AG09309 (cell line): ENCODE measurements at regions not wholly inside any gene's neighbourhood (a gene's known extent, or its start where the extent isn't known, plus 50 kb on each side); places are given as distances from the start of the nearest gene placed in this dataset.
A peak's percentile ranks its signal among the peaks of the same experiment; 100 is the strongest.

ENCODE experiments used
- DNase-seq: peaks from one replicate; pipeline ENCODE4 v3.0.0-alpha.2; 2010; ENCODE audit warnings: low read depth
- H3K4me3 ChIP-seq: 2 replicates; pipeline ENCODE4 v1.5.1; 2011; ENCODE audit warnings: mild to moderate bottlenecking, low read depth, low read length, moderate library complexity; ENCODE audit not compliant: control insufficient read depth
- CTCF ChIP-seq: IDR thresholded peaks from 2 replicates; pipeline ENCODE4 v1.5.1; 2011; ENCODE audit warnings: mild to moderate bottlenecking, low read depth, low read length, inconsistent platforms; ENCODE audit not compliant: insufficient read depth, control insufficient read depth; ENCODE audit errors: missing control alignments

- TF ChIP-seq CTCF = no peak
- H3K4me3 ChIP-seq = no peak overlapping the region
- DNase-seq = no peak
Measured at GRCh38 chr21:35406635-35407034, 357.5 kb upstream of the RUNX1 start.

GRCh38 chr21:35405981-35406380, 356.9 kb upstream of the RUNX1 start:
- no peak overlapping the region for H3K4me3 ChIP-seq
- no peak for TF ChIP-seq CTCF
- no peak for DNase-seq

- no peak for TF ChIP-seq CTCF
- DNase-seq = no peak
- no peak overlapping the region for H3K4me3 ChIP-seq
Measured at GRCh38 chr21:35404247-35404646, 355.1 kb upstream of the RUNX1 start.

GRCh38 chr21:35402061-35402460, 353.0 kb upstream of the RUNX1 start:
- DNase-seq = no peak
- H3K4me3 ChIP-seq = no peak overlapping the region
- no peak for TF ChIP-seq CTCF

GRCh38 chr21:35401476-35401875, 352.4 kb upstream of the RUNX1 start:
- no peak for DNase-seq
- no peak overlapping the region for H3K4me3 ChIP-seq
- no peak for TF ChIP-seq CTCF

GRCh38 chr21:35400233-35400939, 351.3 kb upstream of the RUNX1 start:
- no peak for DNase-seq
- peak; percentile 44 for TF ChIP-seq CTCF
- no peak overlapping the region for H3K4me3 ChIP-seq
